ENCODE measurements at regions not wholly inside any gene's neighbourhood (a gene's known extent, or its start where the extent isn't known, plus 50 kb on each side); places are given as distances from the start of the nearest gene placed in this dataset.

DNA sequence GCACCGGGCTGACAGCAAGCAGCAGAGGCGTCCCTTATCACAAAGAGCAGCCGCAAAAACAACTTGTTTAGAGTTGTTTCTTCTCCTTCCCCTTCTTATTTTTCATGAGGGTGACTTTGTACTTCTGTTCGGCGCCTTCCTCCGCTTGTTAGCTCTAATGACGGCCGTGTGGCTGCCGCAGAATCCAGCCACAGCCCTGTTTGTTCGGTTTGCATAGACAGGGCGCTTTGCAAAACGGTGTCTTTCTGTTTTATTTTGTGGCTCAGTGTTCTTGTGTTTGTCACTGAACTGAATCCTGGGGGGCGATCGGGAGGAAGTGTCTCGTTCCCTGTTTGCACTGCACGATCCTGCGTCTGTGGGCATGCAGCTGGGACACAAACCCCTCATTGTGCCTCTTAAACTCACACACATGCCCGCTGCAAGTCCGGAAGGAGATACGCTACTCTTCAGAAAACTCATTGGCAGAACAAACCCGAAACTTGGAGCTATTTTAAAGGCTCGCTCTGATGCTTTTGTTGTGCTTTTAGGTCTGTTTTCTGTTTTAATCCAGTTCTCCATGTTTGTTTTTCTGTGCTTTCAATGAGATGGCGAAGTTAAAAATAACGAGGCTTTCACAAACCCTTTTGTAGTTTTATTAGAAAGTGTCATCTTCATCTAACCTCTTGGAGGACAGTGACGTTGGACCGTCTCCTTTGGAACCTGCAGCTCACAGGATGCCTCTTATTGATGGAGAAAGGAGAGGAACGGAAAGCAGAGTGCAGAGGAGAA lies 213.9 kb downstream of the IRX2 start:
- TF ChIP-seq, protein P1, sequence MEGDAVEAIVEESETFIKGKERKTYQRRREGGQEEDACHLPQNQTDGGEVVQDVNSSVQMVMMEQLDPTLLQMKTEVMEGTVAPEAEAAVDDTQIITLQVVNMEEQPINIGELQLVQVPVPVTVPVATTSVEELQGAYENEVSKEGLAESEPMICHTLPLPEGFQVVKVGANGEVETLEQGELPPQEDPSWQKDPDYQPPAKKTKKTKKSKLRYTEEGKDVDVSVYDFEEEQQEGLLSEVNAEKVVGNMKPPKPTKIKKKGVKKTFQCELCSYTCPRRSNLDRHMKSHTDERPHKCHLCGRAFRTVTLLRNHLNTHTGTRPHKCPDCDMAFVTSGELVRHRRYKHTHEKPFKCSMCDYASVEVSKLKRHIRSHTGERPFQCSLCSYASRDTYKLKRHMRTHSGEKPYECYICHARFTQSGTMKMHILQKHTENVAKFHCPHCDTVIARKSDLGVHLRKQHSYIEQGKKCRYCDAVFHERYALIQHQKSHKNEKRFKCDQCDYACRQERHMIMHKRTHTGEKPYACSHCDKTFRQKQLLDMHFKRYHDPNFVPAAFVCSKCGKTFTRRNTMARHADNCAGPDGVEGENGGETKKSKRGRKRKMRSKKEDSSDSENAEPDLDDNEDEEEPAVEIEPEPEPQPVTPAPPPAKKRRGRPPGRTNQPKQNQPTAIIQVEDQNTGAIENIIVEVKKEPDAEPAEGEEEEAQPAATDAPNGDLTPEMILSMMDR (IDR thresholded peaks at IDR 0.05; ENCODE audit: insufficient read depth, low read length, poor library complexity, severe bottlenecking), result no peak
- TF ChIP-seq EZH2phosphoT487 (conservative IDR thresholded peaks at IDR 0.05; ENCODE audit: low read length), result no peak
